H1 (cell line): ENCODE measurements at regions not wholly inside any gene's neighbourhood (a gene's known extent, or its start where the extent isn't known, plus 50 kb on each side); places are given as distances from the start of the nearest gene placed in this dataset.

Experiments used
- CTCF ChIA-PET: fragments of 300-600 bp; sonication (Branson Sonifier 250); formaldehyde crosslinking; loops from one replicate; lab custom pipeline; 2021; ENCODE audit not compliant: partially characterized antibody; lab: Charles Lee
- POLR2A ChIA-PET: fragments of 300-600 bp; sonication (Branson Sonifier 250); formaldehyde crosslinking; loops from one replicate; lab custom pipeline; 2021; ENCODE audit warnings: inconsistent platforms; ENCODE audit not compliant: partially characterized antibody; lab: Charles Lee
- DNase-seq, 2 experiments: peaks; one replicate each; pipeline versions ENCODE4 v3.0.0 to v3.0.0-alpha.2; 2010 to 2022; ENCODE audit warnings: low spot score in 2 of 2, low read depth in 1 of 2, mixed read lengths in 1 of 2
- FAIRE-seq: peaks from 2 replicates; lab custom pipeline; 2011; peaks lifted over from hg19 to GRCh38; lab: Jason Lieb, UNC
- H2AFZ ChIP-seq: 2 replicates; pipeline ENCODE4 v1.8.1; 2012; ENCODE audit warnings: low read length, inconsistent platforms
- H2AK5ac ChIP-seq: 2 replicates; pipeline ENCODE4 v1.6.1; 2013; ENCODE audit warnings: low read depth, low read length
- H2BK120ac ChIP-seq: replicated peaks from 2 replicates; pipeline ENCODE3; 2013; ENCODE audit warnings: low read depth, low read length, inconsistent platforms
- H2BK12ac ChIP-seq: 2 replicates; pipeline ENCODE4 v1.6.1; 2013; ENCODE audit warnings: low read depth, low read length
- H2BK15ac ChIP-seq: 2 replicates; pipeline ENCODE4 v1.6.1; 2013; ENCODE audit warnings: low read length
- H2BK20ac ChIP-seq: 2 replicates; pipeline ENCODE4 v1.6.1; 2013; ENCODE audit warnings: low read length
- H2BK5ac ChIP-seq: 2 replicates; pipeline ENCODE4 v1.6.1; 2013; ENCODE audit warnings: low read depth, low read length
- H3K14ac ChIP-seq: 2 replicates; pipeline ENCODE4 v1.6.1; 2013; ENCODE audit warnings: inconsistent platforms; ENCODE audit not compliant: insufficient read length
- H3K18ac ChIP-seq: 2 replicates; pipeline ENCODE4 v1.6.1; 2013; ENCODE audit warnings: low read length; ENCODE audit errors: extremely low read depth
- H3K23ac ChIP-seq: 2 replicates; pipeline ENCODE4 v1.6.1; 2013; ENCODE audit warnings: inconsistent platforms; ENCODE audit not compliant: insufficient read length
- H3K23me2 ChIP-seq: 2 replicates; pipeline ENCODE4 v1.6.1; 2013; ENCODE audit warnings: low read depth, low read length
- H3K27ac ChIP-seq: 2 replicates; pipeline ENCODE4 v1.6.1; 2011; ENCODE audit warnings: low read depth, low read length, inconsistent platforms
- H3K27me3 ChIP-seq, 4 experiments: replicated peaks in 1 of 4; 1 replicate in 1 of 4; 2 replicates in 3 of 4; pipeline versions ENCODE4 v1.6.1 to v1.8.1; 2011 to 2013; ENCODE audit warnings: low read length in 3 of 4, mild to moderate bottlenecking in 3 of 4, inconsistent platforms in 2 of 4, mixed read lengths in 2 of 4, moderate library complexity in 1 of 4; ENCODE audit not compliant: control insufficient read depth in 3 of 4, insufficient read depth in 3 of 4; ENCODE audit errors: extremely low read depth in 1 of 4
- H3K36me3 ChIP-seq, 4 experiments: 2 replicates each; pipeline versions ENCODE4 v1.6.1 to v1.8.1; 2011 to 2013; ENCODE audit warnings: mild to moderate bottlenecking in 4 of 4, low read length in 3 of 4, moderate library complexity in 2 of 4, control low read depth in 1 of 4, inconsistent platforms in 1 of 4; ENCODE audit not compliant: insufficient read depth in 4 of 4, control insufficient read depth in 2 of 4
- H3K4ac ChIP-seq: replicated peaks from 2 replicates; pipeline ENCODE3; 2013; ENCODE audit warnings: low read length, low read depth, mixed read lengths, inconsistent platforms; ENCODE audit not compliant: insufficient read length
- H3K4me1 ChIP-seq, 4 experiments: replicated peaks in 1 of 4; 1 replicate in 1 of 4; 2 replicates in 3 of 4; pipeline versions ENCODE4 v1.6.1 to v1.8.1; 2011 to 2013; ENCODE audit warnings: low read length in 3 of 4, inconsistent platforms in 2 of 4, mixed read lengths in 1 of 4; ENCODE audit not compliant: insufficient read depth in 4 of 4, control insufficient read depth in 3 of 4
- H3K4me2 ChIP-seq, 2 experiments: 2 replicates each; pipeline versions ENCODE4 v1.6.1 to v1.8.1; 2011 to 2013; ENCODE audit warnings: low read depth in 2 of 2, low read length in 2 of 2, control low read depth in 1 of 2, inconsistent platforms in 1 of 2, mild to moderate bottlenecking in 1 of 2; ENCODE audit not compliant: insufficient read depth in 1 of 2
- H3K4me3 ChIP-seq, 4 experiments: fragments of 200-600, 300-600 bp in 1 of 4; sonication (generic), shearing (Covaris generic), sonication (Bioruptor Twin) in 1 of 4; 2 replicates each; pipeline versions ENCODE4 v1.5.1 to v1.8.1; 2011 to 2016; ENCODE audit warnings: low read length in 4 of 4, low read depth in 3 of 4, control low read depth in 2 of 4, inconsistent platforms in 2 of 4, mild to moderate bottlenecking in 2 of 4, mixed read lengths in 1 of 4, moderate library complexity in 1 of 4; ENCODE audit not compliant: insufficient read depth in 2 of 4; ENCODE audit errors: extremely low read depth in 1 of 4
- H3K56ac ChIP-seq: replicated peaks from 2 replicates; pipeline ENCODE3; 2013; ENCODE audit warnings: low read depth, mild to moderate bottlenecking, mixed read lengths, low read length, inconsistent platforms; ENCODE audit not compliant: insufficient read length
- H3K79me1 ChIP-seq: 2 replicates; pipeline ENCODE4 v1.6.1; 2013; ENCODE audit warnings: low read depth, low read length, control low read depth
- H3K79me2 ChIP-seq, 2 experiments: 2 replicates each; pipeline versions ENCODE4 v1.6.1 to v1.8.1; 2012 to 2013; ENCODE audit warnings: low read length in 2 of 2, mild to moderate bottlenecking in 2 of 2, inconsistent platforms in 1 of 2; ENCODE audit not compliant: insufficient read depth in 2 of 2, control insufficient read depth in 1 of 2
- H3K9ac ChIP-seq, 4 experiments: replicated peaks in 1 of 4; 1 replicate in 1 of 4; 2 replicates in 3 of 4; pipeline versions ENCODE4 v1.6.1 to v1.8.1; 2011 to 2013; ENCODE audit warnings: low read depth in 3 of 4, low read length in 3 of 4, control low read depth in 2 of 4, mild to moderate bottlenecking in 2 of 4, moderate library complexity in 2 of 4, inconsistent platforms in 1 of 4; ENCODE audit errors: extremely low read depth in 1 of 4
- H3K9me3 ChIP-seq, 2 experiments: 2 replicates each; pipeline versions ENCODE4 v1.6.1 to v1.8.1; 2012 to 2013; ENCODE audit warnings: mild to moderate bottlenecking in 2 of 2, moderate library complexity in 2 of 2, control low read depth in 1 of 2, inconsistent platforms in 1 of 2, low read depth in 1 of 2, low read length in 1 of 2, mixed read lengths in 1 of 2; ENCODE audit not compliant: insufficient read depth in 2 of 2
- H4K20me1 ChIP-seq, 2 experiments: replicated peaks in 1 of 2; 2 replicates each; pipeline versions ENCODE3 to v1.8.1; 2011 to 2013; ENCODE audit warnings: inconsistent platforms in 2 of 2, low read length in 2 of 2, mild to moderate bottlenecking in 1 of 2; ENCODE audit not compliant: insufficient read depth in 2 of 2, control insufficient read depth in 1 of 2
- H4K5ac ChIP-seq: 2 replicates; pipeline ENCODE4 v1.6.1; 2013; ENCODE audit warnings: low read length, low read depth, mixed read lengths, inconsistent platforms; ENCODE audit not compliant: insufficient read length
- H4K8ac ChIP-seq: 2 replicates; pipeline ENCODE4 v1.8.0; 2013; ENCODE audit warnings: mild to moderate bottlenecking, moderate library complexity, low read length, inconsistent platforms; ENCODE audit not compliant: insufficient read depth; ENCODE audit errors: extremely low read depth
- H4K91ac ChIP-seq: replicated peaks from 2 replicates; pipeline ENCODE3; 2013; ENCODE audit warnings: low read length, mixed read lengths, inconsistent platforms; ENCODE audit not compliant: insufficient read length
- ATF2 ChIP-seq: IDR thresholded peaks from 2 replicates; pipeline ENCODE4 v1.6.1; 2012; ENCODE audit warnings: low read length, inconsistent platforms
- SRF ChIP-seq: IDR thresholded peaks from 2 replicates; pipeline ENCODE4 v1.6.1; 2011; ENCODE audit warnings: mild to moderate bottlenecking, low read depth, low read length, moderate library complexity
- SUZ12 ChIP-seq: fragments of 200-600 bp; sonication (generic); IDR thresholded peaks from 2 replicates; pipeline ENCODE4 v1.6.1; 2012; ENCODE audit warnings: mild to moderate bottlenecking, inconsistent platforms, low read length, moderate library complexity, mixed read lengths
- TEAD4 ChIP-seq: IDR thresholded peaks from 2 replicates; pipeline ENCODE4 v1.6.1; 2012; ENCODE audit warnings: low read depth, low read length, inconsistent platforms, mixed read lengths
- YY1 ChIP-seq: IDR thresholded peaks from 2 replicates; pipeline ENCODE4 v1.6.1; 2011; ENCODE audit warnings: low read depth, mild to moderate bottlenecking, low read length
- WGBS, 2 experiments: shearing (Covaris generic) in 1 of 2; methylation state at CpG; one replicate each; pipeline versions ENCODE4 v1.1.6 to v1.1.7; 2013 to 2015; ENCODE audit warnings: low lambda C conversion rate in 2 of 2, mixed read lengths in 2 of 2, inconsistent platforms in 1 of 2, low coverage in 1 of 2, missing lambda C conversion rate in 1 of 2; ENCODE audit not compliant: insufficient replicate concordance in 2 of 2, insufficient coverage in 1 of 2, insufficient read length in 1 of 2; ENCODE audit errors: extremely low coverage in 1 of 2, missing lambda C conversion rate in 1 of 2; 5-methylcytosine and 5-hydroxymethylcytosine counted together

GRCh38 chr4:143084566-143084965 lies 100.2 kb upstream of the USP38 start:
- no peak overlapping the region for H2BK15ac ChIP-seq
- H2AFZ ChIP-seq, result no peak overlapping the region
- no peak for TF ChIP-seq ATF2
- TF ChIP-seq YY1, result no peak
- TF ChIP-seq TEAD4, result 0 out of 2 replicates have a peak, but pooled peaks have one; percentile 35
- TF ChIP-seq SUZ12, result no peak
- no peak for TF ChIP-seq SRF
- no peak overlapping the region for H3K4me2 ChIP-seq
- H3K18ac ChIP-seq, result no peak overlapping the region
- H2BK5ac ChIP-seq, result no peak overlapping the region
- ChIA-PET POLR2A (no interaction called here), CTCF (interaction anchor here (0.6 to 2.2 kb wide), 7 partner anchors 8 to 237 kb away, joined by 3 to 9 read pairs (median 3); no protein-coding TSS in a partner anchor)
- H3K23me2 ChIP-seq, result no peaks in the 10 kb centered on the region
- H3K79me1 ChIP-seq, result no peaks in the 10 kb centered on the region
- no peak overlapping the region for H4K5ac ChIP-seq
- FAIRE-seq (peak; percentile 24), DNase-seq (no peak)
- no peak overlapping the region for H2BK20ac ChIP-seq
- H3K23ac ChIP-seq, result no peak overlapping the region
- 75% methylated on average over 1 of the region's 1 CpG; no CpG with 5 or more reads in 1 of the 2 experiments for WGBS, 2 experiments
- no peaks in the 10 kb centered on the region for H3K27me3 ChIP-seq
- H3K9ac ChIP-seq, result no peak overlapping the region
- H4K91ac ChIP-seq, result no peak overlapping the region
- H2BK12ac ChIP-seq, result no peak overlapping the region
- H4K20me1 ChIP-seq, result no peaks in the 10 kb centered on the region
- no peak overlapping the region for H3K4me3 ChIP-seq
- no peak overlapping the region for H3K27ac ChIP-seq
- H3K56ac ChIP-seq, result no peak overlapping the region
- H3K9me3 ChIP-seq, result no peaks in the 10 kb centered on the region
- H3K4me1 ChIP-seq, result no peaks in the 10 kb centered on the region
- H2BK120ac ChIP-seq, result no peak overlapping the region
- no peak overlapping the region for H4K8ac ChIP-seq
- no peak overlapping the region for H3K4ac ChIP-seq
- no peak overlapping the region for H3K14ac ChIP-seq
- H3K79me2 ChIP-seq, result no peaks in the 10 kb centered on the region
- no peak overlapping the region for H2AK5ac ChIP-seq
- H3K36me3 ChIP-seq, result no peaks in the 10 kb centered on the region
